ENCODE measurements at regions not wholly inside any gene's neighbourhood (a gene's known extent, or its start where the extent isn't known, plus 50 kb on each side); places are given as distances from the start of the nearest gene placed in this dataset.
A peak's percentile ranks its signal among the peaks of the same experiment; 100 is the strongest.

DNA sequence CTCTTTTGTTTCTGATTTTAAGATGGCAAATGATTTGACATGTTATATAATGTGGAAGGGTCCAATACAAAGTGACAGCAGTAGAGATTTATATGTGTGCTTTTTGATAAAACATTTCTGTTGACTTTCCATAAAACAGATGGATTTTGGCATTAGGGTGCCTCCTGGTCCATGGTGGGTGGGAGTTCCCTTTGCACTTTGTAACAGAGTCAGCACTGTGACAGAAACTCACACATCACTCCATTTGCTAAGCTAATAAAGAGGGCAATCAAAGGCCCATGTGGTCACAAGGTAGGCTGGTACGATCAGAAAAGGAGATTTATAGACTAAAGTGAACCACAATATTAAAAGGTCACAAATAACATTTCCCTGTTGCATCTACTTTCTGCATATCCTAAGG lies 93.3 kb upstream of the NT5C1B start:
- Mint-ChIP-seq H3K9me3 (peaks cover 0 to 1% (median 0%) of the 10 kb centered on the region in 11 donors), H3K4me1 (peaks cover 3 to 23% (median 10%) of the 10 kb centered on the region in 7 donors), H3K36me3 (peaks cover 0 to 26% (median 14%) of the 10 kb centered on the region in 5 donors), H3K27me3 (no peaks in the 10 kb centered on the region), H3K27ac (peak overlapping the region in 2 of 9 donors; percentile 4 to 24), H3K4me3 (no peak overlapping the region)
- no peaks in the 10 kb centered on the region for H3K36me3 ChIP-seq (ENCODE audit: control insufficient read depth in 2 of 3, insufficient read depth in 3 of 3, low read length in 3 of 3)
- ChIA-PET CTCF (no interaction called here), POLR2A (no interaction called here)
- DNase-seq: no peak
- ATAC-seq: no peak
- no peak overlapping the region for H3K27ac ChIP-seq (ENCODE audit: low read depth, low read length)
- no peaks in the 10 kb centered on the region for H3K9me3 ChIP-seq (ENCODE audit: control insufficient read depth in 2 of 3, low read length in 3 of 3)
- H3K4me3 ChIP-seq (ENCODE audit: low read length): no peak overlapping the region
- intact Hi-C loops (cut with micrococcal nuclease): no loop called here
- no peaks in the 10 kb centered on the region for H3K27me3 ChIP-seq (ENCODE audit: control insufficient read depth in 2 of 2, insufficient read depth in 2 of 2, low read length in 2 of 2)
- H3K4me1 ChIP-seq (ENCODE audit: control insufficient read depth in 2 of 2, insufficient read depth in 2 of 2, low read length in 2 of 2): no peaks in the 10 kb centered on the region

- CTCF ChIA-PET: no interaction called here
- Histone ChIP-seq H3K4me1 (ENCODE audit: control insufficient read depth in 2 of 2, insufficient read depth in 2 of 2, low read length in 2 of 2) (no peaks in the 10 kb centered on the region), H3K36me3 (ENCODE audit: control insufficient read depth in 2 of 3, insufficient read depth in 3 of 3, low read length in 3 of 3) (no peaks in the 10 kb centered on the region), H3K27me3 (ENCODE audit: control insufficient read depth in 2 of 2, insufficient read depth in 2 of 2, low read length in 2 of 2) (no peaks in the 10 kb centered on the region), H3K27ac (ENCODE audit: low read depth, low read length) (no peak overlapping the region), H3K4me3 (ENCODE audit: low read length) (no peak overlapping the region), H3K9me3 (ENCODE audit: control insufficient read depth in 2 of 3, low read length in 3 of 3) (peaks cover 0 to 17% (median 0%) of the 10 kb centered on the region in 3 experiments)
- Mint-ChIP-seq H3K4me1 (peaks cover 0 to 14% (median 4%) of the 10 kb centered on the region in 7 donors), H3K27ac (no peak overlapping the region), H3K27me3 (no peaks in the 10 kb centered on the region), H3K4me3 (no peak overlapping the region), H3K36me3 (peaks cover 0 to 55% (median 46%) of the 10 kb centered on the region in 5 donors), H3K9me3 (peaks cover 6 to 36% (median 19%) of the 10 kb centered on the region in 11 donors)
- no peak for DNase-seq
- POLR2A ChIA-PET: no interaction called here
- intact Hi-C loops (cut with micrococcal nuclease): no loop called here
- no peak for ATAC-seq
These were observed 87.9 kb upstream of the NT5C1B start for GRCh38 chr2:18677280-18677679.

DNA sequence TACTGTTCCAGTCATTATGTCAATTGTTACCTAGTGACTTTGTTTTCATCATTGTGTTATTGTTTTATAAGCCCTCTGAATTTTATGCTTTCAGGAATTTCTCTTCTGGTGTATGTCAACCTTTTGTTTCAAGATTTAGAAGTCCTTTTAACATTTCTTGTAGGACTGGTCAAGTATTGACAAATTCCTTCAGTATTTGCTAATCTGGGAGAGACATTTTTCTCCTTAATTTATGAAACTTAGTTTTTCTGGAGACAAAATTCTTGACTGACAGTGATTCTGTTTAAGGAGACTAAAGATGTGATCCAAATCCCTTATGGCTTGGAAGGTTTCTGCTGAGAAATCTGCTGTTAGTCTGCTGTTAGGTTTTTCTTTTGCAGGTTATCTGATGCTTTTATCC lies 84.9 kb upstream of the NT5C1B start:
- H3K27me3 ChIP-seq (ENCODE audit: control insufficient read depth in 2 of 2, insufficient read depth in 2 of 2, low read length in 2 of 2): no peaks in the 10 kb centered on the region
- H3K27ac Mint-ChIP-seq: no peak overlapping the region
- H3K9me3 ChIP-seq (ENCODE audit: control insufficient read depth in 2 of 3, low read length in 3 of 3): peaks cover 0 to 17% (median 0%) of the 10 kb centered on the region in 3 experiments
- peaks cover 6 to 62% (median 31%) of the 10 kb centered on the region in 11 donors for H3K9me3 Mint-ChIP-seq
- H3K27ac ChIP-seq (ENCODE audit: low read depth, low read length): no peak overlapping the region
- H3K4me3 Mint-ChIP-seq: no peak overlapping the region
- H3K36me3 ChIP-seq (ENCODE audit: control insufficient read depth in 2 of 3, insufficient read depth in 3 of 3, low read length in 3 of 3): no peaks in the 10 kb centered on the region
- no peaks in the 10 kb centered on the region for H3K27me3 Mint-ChIP-seq
- H3K4me1 ChIP-seq (ENCODE audit: control insufficient read depth in 2 of 2, insufficient read depth in 2 of 2, low read length in 2 of 2): no peaks in the 10 kb centered on the region
- intact Hi-C loops (cut with micrococcal nuclease): no loop called here
- no peaks in the 10 kb centered on the region for H3K4me1 Mint-ChIP-seq
- H3K36me3 Mint-ChIP-seq: peaks cover 0 to 69% (median 57%) of the 10 kb centered on the region in 5 donors
- DNase-seq (no peak), ATAC-seq (no peak)
- CTCF ChIA-PET: no interaction called here
- H3K4me3 ChIP-seq (ENCODE audit: low read length): no peak overlapping the region
- POLR2A ChIA-PET: no interaction called here

- Mint-ChIP-seq H3K27me3 (no peaks in the 10 kb centered on the region), H3K9me3 (peaks cover 6 to 82% (median 31%) of the 10 kb centered on the region in 11 donors), H3K4me1 (no peaks in the 10 kb centered on the region), H3K36me3 (peaks cover 0 to 74% (median 71%) of the 10 kb centered on the region in 5 donors), H3K4me3 (no peak overlapping the region), H3K27ac (no peak overlapping the region)
- POLR2A ChIA-PET: no interaction called here
- H3K27ac ChIP-seq (ENCODE audit: low read depth, low read length): no peak overlapping the region
- no peak overlapping the region for H3K4me3 ChIP-seq (ENCODE audit: low read length)
- intact Hi-C loops (cut with micrococcal nuclease): no loop called here
- DNase-seq: no peak
- no peak for ATAC-seq
- no peaks in the 10 kb centered on the region for H3K27me3 ChIP-seq (ENCODE audit: control insufficient read depth in 2 of 2, insufficient read depth in 2 of 2, low read length in 2 of 2)
- no peaks in the 10 kb centered on the region for H3K36me3 ChIP-seq (ENCODE audit: control insufficient read depth in 2 of 3, insufficient read depth in 3 of 3, low read length in 3 of 3)
- CTCF ChIA-PET: no interaction called here
- no peaks in the 10 kb centered on the region for H3K4me1 ChIP-seq (ENCODE audit: control insufficient read depth in 2 of 2, insufficient read depth in 2 of 2, low read length in 2 of 2)
- H3K9me3 ChIP-seq (ENCODE audit: control insufficient read depth in 2 of 3, low read length in 3 of 3): peaks cover 0 to 17% (median 0%) of the 10 kb centered on the region in 3 experiments
These were observed 82.0 kb upstream of the NT5C1B start for GRCh38 chr2:18671363-18671762.

DNA sequence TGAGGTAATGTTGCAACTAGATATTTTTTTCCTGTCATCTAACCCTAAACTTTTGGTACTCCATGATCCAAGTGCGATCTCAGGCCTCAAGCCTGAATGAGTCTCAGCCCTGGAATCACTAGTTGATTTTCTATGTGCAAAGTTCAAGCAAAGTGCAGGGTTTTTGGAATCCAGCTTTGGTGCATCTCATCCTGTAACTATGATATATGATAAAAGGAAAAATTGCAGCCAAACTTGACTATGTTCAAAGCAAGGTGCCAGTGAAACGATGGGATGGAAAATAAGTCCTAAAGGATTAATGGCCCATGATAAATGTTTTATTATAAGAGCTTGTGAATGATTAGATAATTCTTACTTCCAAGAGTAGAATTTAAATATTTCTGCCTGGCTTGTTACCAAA lies 78.9 kb upstream of the NT5C1B start:
- ChIA-PET CTCF (no interaction called here), POLR2A (no interaction called here)
- Histone ChIP-seq H3K27ac (ENCODE audit: low read depth, low read length) (no peak overlapping the region), H3K9me3 (ENCODE audit: control insufficient read depth in 2 of 3, low read length in 3 of 3) (no peaks in the 10 kb centered on the region), H3K4me3 (ENCODE audit: low read length) (no peak overlapping the region), H3K27me3 (ENCODE audit: control insufficient read depth in 2 of 2, insufficient read depth in 2 of 2, low read length in 2 of 2) (no peaks in the 10 kb centered on the region), H3K36me3 (ENCODE audit: control insufficient read depth in 2 of 3, insufficient read depth in 3 of 3, low read length in 3 of 3) (no peaks in the 10 kb centered on the region), H3K4me1 (ENCODE audit: control insufficient read depth in 2 of 2, insufficient read depth in 2 of 2, low read length in 2 of 2) (no peaks in the 10 kb centered on the region)
- peaks cover 0 to 64% (median 52%) of the 10 kb centered on the region in 5 donors for H3K36me3 Mint-ChIP-seq
- no peak for ATAC-seq
- H3K27ac Mint-ChIP-seq: no peak overlapping the region
- no peak overlapping the region for H3K4me3 Mint-ChIP-seq
- peaks cover 0 to 8% (median 3%) of the 10 kb centered on the region in 7 donors for H3K4me1 Mint-ChIP-seq
- peaks cover 2 to 54% (median 21%) of the 10 kb centered on the region in 11 donors for H3K9me3 Mint-ChIP-seq
- DNase-seq: no peak
- intact Hi-C loops (cut with micrococcal nuclease): no loop called here
- H3K27me3 Mint-ChIP-seq: no peaks in the 10 kb centered on the region

DNA sequence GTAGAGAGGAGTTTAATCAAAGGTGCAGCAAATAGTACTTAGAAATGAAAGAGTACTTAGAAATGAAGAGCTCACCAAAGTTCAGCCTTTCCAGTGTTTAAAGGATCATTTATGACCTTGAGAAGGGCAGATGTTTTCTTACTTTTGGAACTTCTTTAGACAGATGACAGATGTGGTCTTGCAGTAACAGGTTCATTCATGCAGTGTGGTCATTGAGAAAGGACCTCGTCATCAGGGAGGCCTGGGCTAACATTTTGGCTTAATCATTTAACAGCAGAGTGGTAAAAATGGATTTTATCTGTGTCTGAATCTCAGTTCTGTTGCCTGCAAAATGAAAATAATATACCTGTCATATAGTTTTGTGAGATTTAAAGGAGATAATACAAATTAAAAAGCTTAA lies 75.1 kb upstream of the NT5C1B start:
- H3K27ac Mint-ChIP-seq: peak overlapping the region in 1 of 9 donors; percentile 51
- no peaks in the 10 kb centered on the region for H3K27me3 Mint-ChIP-seq
- H3K4me3 Mint-ChIP-seq: no peak overlapping the region

DNA sequence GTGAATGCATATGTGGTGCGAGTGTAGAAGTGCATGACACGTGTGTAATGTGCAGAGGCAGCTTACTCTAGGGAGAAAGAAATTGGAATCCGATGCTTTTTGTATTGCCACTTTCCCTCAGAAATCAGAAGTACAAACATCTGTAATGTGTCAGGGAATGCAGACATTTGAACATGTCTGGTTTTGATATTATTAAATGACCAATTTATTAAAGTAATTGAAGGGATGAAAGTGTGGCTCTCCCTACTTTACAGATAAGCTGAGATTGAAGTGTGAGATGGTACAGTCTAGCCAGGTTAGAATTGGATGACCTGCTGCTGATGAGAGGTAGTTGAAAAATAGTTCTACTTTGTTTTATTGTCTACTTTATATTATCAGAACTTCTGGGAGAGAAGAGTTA lies 74.5 kb upstream of the NT5C1B start:
- intact Hi-C loops (cut with micrococcal nuclease): no loop called here
- Mint-ChIP-seq H3K36me3 (peaks cover 0 to 33% (median 21%) of the 10 kb centered on the region in 5 donors), H3K4me3 (peak overlapping the region in 1 of 10 donors; percentile 12), H3K27ac (no peak overlapping the region), H3K27me3 (no peaks in the 10 kb centered on the region), H3K4me1 (peaks cover 0 to 8% (median 3%) of the 10 kb centered on the region in 7 donors), H3K9me3 (peaks cover 0 to 18% (median 0%) of the 10 kb centered on the region in 11 donors)
- Histone ChIP-seq H3K4me1 (ENCODE audit: control insufficient read depth in 2 of 2, insufficient read depth in 2 of 2, low read length in 2 of 2) (no peaks in the 10 kb centered on the region), H3K27me3 (ENCODE audit: control insufficient read depth in 2 of 2, insufficient read depth in 2 of 2, low read length in 2 of 2) (no peaks in the 10 kb centered on the region), H3K9me3 (ENCODE audit: control insufficient read depth in 2 of 3, low read length in 3 of 3) (no peaks in the 10 kb centered on the region), H3K27ac (ENCODE audit: low read depth, low read length) (no peak overlapping the region), H3K4me3 (ENCODE audit: low read length) (no peak overlapping the region), H3K36me3 (ENCODE audit: control insufficient read depth in 2 of 3, insufficient read depth in 3 of 3, low read length in 3 of 3) (no peaks in the 10 kb centered on the region)
- no peak for ATAC-seq
- ChIA-PET POLR2A (no interaction called here), CTCF (no interaction called here)
- DNase-seq: no peak

More for the DNA sequence above, 75.1 kb upstream of the NT5C1B start:
- intact Hi-C loops (cut with micrococcal nuclease): no loop called here
- Histone ChIP-seq H3K4me1 (ENCODE audit: control insufficient read depth in 2 of 2, insufficient read depth in 2 of 2, low read length in 2 of 2) (no peaks in the 10 kb centered on the region), H3K4me3 (ENCODE audit: low read length) (no peak overlapping the region), H3K9me3 (ENCODE audit: control insufficient read depth in 2 of 3, low read length in 3 of 3) (no peaks in the 10 kb centered on the region), H3K27ac (ENCODE audit: low read depth, low read length) (no peak overlapping the region), H3K27me3 (ENCODE audit: control insufficient read depth in 2 of 2, insufficient read depth in 2 of 2, low read length in 2 of 2) (no peaks in the 10 kb centered on the region), H3K36me3 (ENCODE audit: control insufficient read depth in 2 of 3, insufficient read depth in 3 of 3, low read length in 3 of 3) (no peaks in the 10 kb centered on the region)
- peaks cover 0 to 22% (median 2%) of the 10 kb centered on the region in 11 donors for H3K9me3 Mint-ChIP-seq
- DNase-seq (no peak), ATAC-seq (no peak)
- ChIA-PET POLR2A (no interaction called here), CTCF (no interaction called here)
- H3K36me3 Mint-ChIP-seq: peaks cover 0 to 39% (median 26%) of the 10 kb centered on the region in 5 donors
- peaks cover 0 to 8% (median 3%) of the 10 kb centered on the region in 7 donors for H3K4me1 Mint-ChIP-seq
